ENCODE measurements at regions not wholly inside any gene's neighbourhood (a gene's known extent, or its start where the extent isn't known, plus 50 kb on each side); places are given as distances from the start of the nearest gene placed in this dataset.

- no peak for TF ChIP-seq CTCF (IDR thresholded peaks at IDR 0.05)
- TF ChIP-seq ZFX (IDR thresholded peaks at IDR 0.05; ENCODE audit: borderline replicate concordance): no peak
These were observed 807.4 kb upstream of the ADGRL2 start for GRCh38 chr1:80993154-80993980.
